HG02571 (cell line): ENCODE measurements at regions not wholly inside any gene's neighbourhood (a gene's known extent, or its start where the extent isn't known, plus 50 kb on each side); places are given as distances from the start of the nearest gene placed in this dataset.
A peak's percentile ranks its signal among the peaks of the same experiment; 100 is the strongest.
"Not testable (repeated sequence)": the region's sequence is repeated elsewhere in the genome, so short reads cannot be mapped to it uniquely, and the experiment has no call there.

Source experiments
- ATAC-seq: cut with Tn5 transposase; IDR thresholded peaks from one replicate; pipeline ENCODE4 v1.9.1; 2021; ENCODE audit warnings: mild to moderate bottlenecking, moderate library complexity; ENCODE audit not compliant: unreplicated experiment

GRCh38 chrX:136975684-136976470, 57.9 kb downstream of the GPR101 start:
- no peak for ATAC-seq

- ATAC-seq = no peak
Observed at GRCh38 chrX:136967966-136968365, 65.8 kb downstream of the GPR101 start.

GRCh38 chrX:136963973-136964372, 69.8 kb downstream of the GPR101 start:
- no peak for ATAC-seq

- ATAC-seq = no peak
Observed at GRCh38 chrX:136961594-136962135, 72.1 kb downstream of the GPR101 start.

- ATAC-seq = no peak
Observed at GRCh38 chrX:136954930-136955329, 74.4 kb upstream of the RBMX start.

DNA sequence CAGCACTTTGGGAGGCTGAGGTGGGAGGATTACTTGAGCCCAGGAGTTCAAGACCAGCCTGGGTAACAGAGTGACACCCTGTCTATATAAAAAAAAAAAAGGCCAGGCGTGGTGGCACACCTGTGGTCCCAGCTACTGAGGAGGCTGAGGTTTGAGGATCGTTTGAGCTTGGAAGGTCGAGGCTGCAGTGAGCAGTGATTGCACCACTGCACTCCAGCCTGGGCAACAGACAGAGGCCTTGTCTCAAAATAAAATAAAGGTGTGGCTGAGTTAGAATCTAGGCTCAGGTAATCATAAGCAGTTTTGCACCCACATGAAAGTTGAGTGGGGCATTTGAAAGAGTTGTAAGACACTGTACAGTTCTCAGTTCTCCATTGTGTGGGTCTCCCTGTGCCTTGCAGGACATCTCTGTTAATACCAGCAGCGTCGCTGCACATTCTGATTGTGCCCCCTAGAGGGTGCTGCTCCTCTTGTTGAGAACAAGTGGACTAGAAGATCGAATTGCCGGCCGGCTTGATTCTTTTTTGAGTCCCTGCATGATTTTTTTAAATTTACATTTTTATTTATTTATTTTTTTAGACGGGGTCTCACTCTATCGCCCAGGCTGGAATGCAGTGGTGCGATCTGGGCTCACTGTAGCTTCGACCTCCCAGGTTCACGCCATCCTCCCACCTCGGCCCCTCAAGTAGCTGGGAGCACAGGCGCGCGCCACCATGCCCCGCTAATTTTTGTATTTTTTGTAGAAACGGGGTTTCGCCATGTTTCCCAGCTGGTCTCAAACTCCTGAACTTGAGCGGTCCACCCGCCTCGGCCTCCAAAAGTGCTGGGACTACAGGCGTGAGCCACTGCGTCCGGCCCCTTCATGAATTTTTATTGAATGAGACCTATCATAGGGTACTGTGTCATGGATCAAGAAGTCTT, 73.6 kb upstream of the RBMX start:
- ATAC-seq = peak; percentile 80

- no peak for ATAC-seq
Observed at GRCh38 chrX:136950211-136950610, 69.7 kb upstream of the RBMX start.

GRCh38 chrX:136941396-136942337, 61.1 kb upstream of the RBMX start:
- no peak for ATAC-seq

DNA sequence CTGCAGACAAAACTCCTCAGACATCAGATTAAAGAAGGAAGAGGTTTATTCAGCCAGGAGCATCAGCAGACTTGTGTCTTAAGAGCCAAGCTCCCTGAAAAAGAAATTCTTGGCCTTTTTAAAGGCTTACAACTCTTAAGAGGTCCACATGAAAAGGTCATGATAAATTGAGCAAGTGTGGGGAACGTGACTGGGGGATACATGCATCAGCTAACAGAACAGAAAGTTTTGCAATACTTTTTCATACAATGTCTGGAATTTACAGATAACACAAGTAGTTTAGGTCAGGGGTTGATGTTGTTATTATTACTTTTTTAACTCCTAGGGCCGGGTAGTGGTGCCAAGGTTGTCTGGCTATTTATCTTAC, 55.6 kb upstream of the RBMX start:
- no peak for ATAC-seq

DNA sequence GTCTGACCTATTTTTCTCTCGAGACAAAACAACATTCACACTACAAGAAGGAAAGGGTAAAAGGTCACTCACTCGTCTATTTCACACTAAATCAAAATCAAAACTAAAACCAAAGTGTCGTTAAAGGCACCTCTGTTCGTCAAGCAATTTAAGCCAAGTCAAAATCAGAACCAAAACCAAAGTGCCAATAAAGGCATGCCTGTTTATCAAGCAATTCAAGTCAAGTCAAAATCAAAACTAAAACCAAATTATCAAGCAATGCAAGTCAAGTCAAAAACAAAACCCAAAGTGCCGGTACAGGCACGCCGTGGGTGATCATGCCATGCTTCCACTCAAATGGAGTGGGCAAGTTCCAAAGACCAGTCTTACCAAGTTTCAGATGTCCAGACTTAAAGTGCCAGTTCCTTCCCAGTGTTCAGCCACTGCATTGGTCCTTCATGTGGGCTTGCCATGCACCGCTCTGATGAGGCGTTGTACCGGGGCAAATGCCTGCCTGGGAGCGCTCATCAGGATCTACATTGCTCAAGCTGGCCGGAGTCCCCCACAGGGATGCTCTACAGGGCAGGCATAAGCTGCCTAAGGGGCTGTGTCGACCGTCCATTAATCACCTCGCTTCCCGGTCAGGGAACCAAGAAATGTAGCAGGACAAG, 55.1 kb upstream of the RBMX start:
- ATAC-seq = not testable (repeated sequence)

GRCh38 chrX:136934652-136935051, 54.1 kb upstream of the RBMX start:
- ATAC-seq = not testable (repeated sequence)

- no peak for ATAC-seq
Observed at GRCh38 chrX:136933611-136934145, 53.2 kb upstream of the RBMX start.

- no peak for ATAC-seq
Observed at GRCh38 chrX:136931661-136932060, 51.1 kb upstream of the RBMX start.
